GM23338 (cell line): ENCODE measurements at regions not wholly inside any gene's neighbourhood (a gene's known extent, or its start where the extent isn't known, plus 50 kb on each side); places are given as distances from the start of the nearest gene placed in this dataset.

ENCODE experiments used
- ATAC-seq: fragments of 200-7000 bp; cut with Tn5 transposase; 3 replicates; pipeline ENCODE4 v1.9.1; 2020
- DNase-seq: peaks from one replicate; pipeline ENCODE4 v3.0.0-alpha.2; 2015; ENCODE audit warnings: low spot score
- H2AFZ ChIP-seq: fragments of 200-600 bp; sonication (generic); 2 replicates; pipeline ENCODE4 v1.8.0; 2016; ENCODE audit warnings: antibody characterized with exemption, mild to moderate bottlenecking, moderate library complexity
- H3F3A ChIP-seq: fragments of 200-600 bp; sonication (generic); replicated peaks from 2 replicates; pipeline ENCODE4 v1.8.0; 2017; ENCODE audit warnings: antibody characterized with exemption, mixed run types, low read depth
- H3K27ac ChIP-seq: fragments of 200-600 bp; sonication (generic); 2 replicates; pipeline ENCODE4 v1.6.1; 2016; ENCODE audit warnings: low read depth
- H3K27me3 ChIP-seq: fragments of 200-600 bp; sonication (generic); 2 replicates; pipeline ENCODE4 v1.8.0; 2016; ENCODE audit warnings: mild to moderate bottlenecking, mixed run types, moderate library complexity; ENCODE audit not compliant: insufficient read depth
- H3K36me3 ChIP-seq: fragments of 200-600 bp; sonication (generic); 2 replicates; pipeline ENCODE4 v1.8.0; 2016; ENCODE audit warnings: mild to moderate bottlenecking; ENCODE audit not compliant: insufficient read depth
- H3K4me1 ChIP-seq: fragments of 200-600 bp; sonication (generic); 2 replicates; pipeline ENCODE4 v1.8.0; 2016; ENCODE audit warnings: mild to moderate bottlenecking, moderate library complexity; ENCODE audit not compliant: insufficient read depth
- H3K4me2 ChIP-seq: fragments of 200-600 bp; sonication (generic); 2 replicates; pipeline ENCODE4 v1.7.1; 2017; ENCODE audit warnings: mixed run types
- H3K4me3 ChIP-seq: fragments of 200-600 bp; sonication (generic); 2 replicates; pipeline ENCODE4 v1.6.1; 2016; ENCODE audit warnings: mixed run types
- H3K79me2 ChIP-seq: fragments of 200-600 bp; sonication (generic); replicated peaks from 2 replicates; pipeline ENCODE4 v1.8.0; 2017; ENCODE audit warnings: mild to moderate bottlenecking; ENCODE audit not compliant: insufficient read depth
- H3K9me2 ChIP-seq: fragments of 200-600 bp; sonication (generic); 2 replicates; pipeline ENCODE4 v1.8.0; 2017; ENCODE audit not compliant: insufficient read depth
- H4K20me1 ChIP-seq: fragments of 200-600 bp; sonication (generic); replicated peaks from 2 replicates; pipeline ENCODE4 v1.8.0; 2017; ENCODE audit warnings: mild to moderate bottlenecking; ENCODE audit not compliant: insufficient read depth
- H3K27ac Mint-ChIP-seq: 2 replicates; pipeline ENCODE4 v1.8.0; 2020; ENCODE audit warnings: inconsistent platforms, mild to moderate bottlenecking, moderate library complexity, mixed read lengths
- H3K27me3 Mint-ChIP-seq: 3 replicates; pipeline ENCODE4 v1.8.0; 2022; ENCODE audit warnings: low read depth, mild to moderate bottlenecking, moderate library complexity, mixed read lengths, inconsistent platforms; ENCODE audit not compliant: insufficient read depth, poor library complexity
- H3K36me3 Mint-ChIP-seq: 3 replicates; pipeline ENCODE4 v1.8.0; 2021; ENCODE audit warnings: low read depth, mild to moderate bottlenecking, inconsistent platforms, moderate library complexity, mixed read lengths
- H3K4me1 Mint-ChIP-seq: 3 replicates; pipeline ENCODE4 v1.8.0; 2020; ENCODE audit warnings: mild to moderate bottlenecking, inconsistent platforms, mixed read lengths
- H3K4me3 Mint-ChIP-seq: 3 replicates; pipeline ENCODE4 v1.8.0; 2021; ENCODE audit warnings: moderate library complexity, mild to moderate bottlenecking, inconsistent platforms, mixed read lengths
- H3K9me3 Mint-ChIP-seq: 3 replicates; pipeline ENCODE4 v1.8.0; 2020; ENCODE audit warnings: moderate library complexity, mild to moderate bottlenecking, inconsistent platforms, mixed read lengths
- CREB1 ChIP-seq: fragments of 250-450 bp; sonication (Bioruptor Pico); IDR thresholded peaks from 2 replicates; pipeline ENCODE4 v1.5.0; 2020; ENCODE audit warnings: low read depth, mild to moderate bottlenecking, moderate library complexity
- EZH2phosphoT487 ChIP-seq: fragments of 200-600 bp; sonication (generic); IDR thresholded peaks from one replicate; pipeline ENCODE4 v1.8.1; 2018; ENCODE audit warnings: antibody characterized with exemption; ENCODE audit not compliant: unreplicated experiment
- NANOG ChIP-seq: IDR thresholded peaks from 2 replicates; pipeline ENCODE4 v1.6.1; 2016; ENCODE audit warnings: antibody characterized with exemption, borderline replicate concordance
- POLR2AphosphoS5 ChIP-seq: IDR thresholded peaks from 2 replicates; pipeline ENCODE4 v1.6.1; 2016; ENCODE audit warnings: antibody characterized with exemption, low read depth
- STAT1 ChIP-seq: IDR thresholded peaks from one replicate; pipeline ENCODE4 v1.6.1; 2016; ENCODE audit warnings: antibody characterized with exemption; ENCODE audit not compliant: unreplicated experiment
- TF ChIP-seq, protein P1 (sequence below): IDR thresholded peaks from one replicate; pipeline ENCODE4 v1.6.1; 2018; ENCODE audit warnings: antibody characterized with exemption; ENCODE audit not compliant: unreplicated experiment
- TF ChIP-seq, protein P2 (sequence below): IDR thresholded peaks from 2 replicates; pipeline ENCODE4 v1.6.1; 2016; ENCODE audit warnings: antibody characterized with exemption
- TF ChIP-seq, protein P3 (sequence below): fragments of 250-450 bp; sonication (Bioruptor Pico); IDR thresholded peaks from 2 replicates; pipeline ENCODE4 v1.5.0; 2020; ENCODE audit warnings: mild to moderate bottlenecking, moderate library complexity

DNA sequence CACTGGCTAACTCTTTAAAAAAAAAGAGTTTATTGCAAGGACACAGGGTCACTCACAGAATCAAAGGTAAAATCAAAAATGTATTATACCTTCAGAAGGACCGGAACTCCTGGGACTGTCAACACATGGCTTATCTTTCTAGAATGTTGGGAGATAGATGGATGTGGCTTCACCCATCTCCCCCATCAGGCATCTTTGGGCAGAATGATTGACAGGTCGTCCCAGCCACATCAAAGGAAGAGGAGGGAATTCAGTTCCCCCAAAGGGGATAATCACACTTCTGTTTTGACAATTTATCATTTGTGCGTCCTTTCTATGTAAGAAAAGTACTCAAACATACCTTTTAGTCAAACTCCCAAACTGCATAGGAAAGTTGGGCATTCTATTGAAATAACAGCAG, 228.6 kb upstream of the CDH5 start:
- Histone ChIP-seq H3F3A (no peaks in the 10 kb centered on the region), H2AFZ (no peak overlapping the region), H3K36me3 (no peaks in the 10 kb centered on the region), H3K79me2 (no peaks in the 10 kb centered on the region), H4K20me1 (no peaks in the 10 kb centered on the region), H3K27me3 (no peaks in the 10 kb centered on the region), H3K27ac (no peak overlapping the region), H3K4me3 (no peak overlapping the region), H3K4me1 (no peaks in the 10 kb centered on the region), H3K9me2 (no peaks in the 10 kb centered on the region; the same call in 1 of the 2 replicates), H3K4me2 (no peak overlapping the region)
- Mint-ChIP-seq H3K4me1 (peaks cover 10% of the 10 kb centered on the region), H3K36me3 (no peaks in the 10 kb centered on the region), H3K4me3 (no peak overlapping the region), H3K27me3 (peaks cover 2% of the 10 kb centered on the region), H3K27ac (no peak overlapping the region), H3K9me3 (peaks cover 2% of the 10 kb centered on the region; the same call in 2 of the 3 replicates)
- ATAC-seq (no peak), DNase-seq (no peak)
- no peak for TF ChIP-seq STAT1
- TF ChIP-seq CREB1 (CRISPR knock-in tag) = no peak
- TF ChIP-seq NANOG = no peak
- TF ChIP-seq, protein P1, sequence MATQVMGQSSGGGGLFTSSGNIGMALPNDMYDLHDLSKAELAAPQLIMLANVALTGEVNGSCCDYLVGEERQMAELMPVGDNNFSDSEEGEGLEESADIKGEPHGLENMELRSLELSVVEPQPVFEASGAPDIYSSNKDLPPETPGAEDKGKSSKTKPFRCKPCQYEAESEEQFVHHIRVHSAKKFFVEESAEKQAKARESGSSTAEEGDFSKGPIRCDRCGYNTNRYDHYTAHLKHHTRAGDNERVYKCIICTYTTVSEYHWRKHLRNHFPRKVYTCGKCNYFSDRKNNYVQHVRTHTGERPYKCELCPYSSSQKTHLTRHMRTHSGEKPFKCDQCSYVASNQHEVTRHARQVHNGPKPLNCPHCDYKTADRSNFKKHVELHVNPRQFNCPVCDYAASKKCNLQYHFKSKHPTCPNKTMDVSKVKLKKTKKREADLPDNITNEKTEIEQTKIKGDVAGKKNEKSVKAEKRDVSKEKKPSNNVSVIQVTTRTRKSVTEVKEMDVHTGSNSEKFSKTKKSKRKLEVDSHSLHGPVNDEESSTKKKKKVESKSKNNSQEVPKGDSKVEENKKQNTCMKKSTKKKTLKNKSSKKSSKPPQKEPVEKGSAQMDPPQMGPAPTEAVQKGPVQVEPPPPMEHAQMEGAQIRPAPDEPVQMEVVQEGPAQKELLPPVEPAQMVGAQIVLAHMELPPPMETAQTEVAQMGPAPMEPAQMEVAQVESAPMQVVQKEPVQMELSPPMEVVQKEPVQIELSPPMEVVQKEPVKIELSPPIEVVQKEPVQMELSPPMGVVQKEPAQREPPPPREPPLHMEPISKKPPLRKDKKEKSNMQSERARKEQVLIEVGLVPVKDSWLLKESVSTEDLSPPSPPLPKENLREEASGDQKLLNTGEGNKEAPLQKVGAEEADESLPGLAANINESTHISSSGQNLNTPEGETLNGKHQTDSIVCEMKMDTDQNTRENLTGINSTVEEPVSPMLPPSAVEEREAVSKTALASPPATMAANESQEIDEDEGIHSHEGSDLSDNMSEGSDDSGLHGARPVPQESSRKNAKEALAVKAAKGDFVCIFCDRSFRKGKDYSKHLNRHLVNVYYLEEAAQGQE = no peak
- no peak for TF ChIP-seq EZH2phosphoT487
- TF ChIP-seq POLR2AphosphoS5 = no peak
- TF ChIP-seq, protein P2, sequence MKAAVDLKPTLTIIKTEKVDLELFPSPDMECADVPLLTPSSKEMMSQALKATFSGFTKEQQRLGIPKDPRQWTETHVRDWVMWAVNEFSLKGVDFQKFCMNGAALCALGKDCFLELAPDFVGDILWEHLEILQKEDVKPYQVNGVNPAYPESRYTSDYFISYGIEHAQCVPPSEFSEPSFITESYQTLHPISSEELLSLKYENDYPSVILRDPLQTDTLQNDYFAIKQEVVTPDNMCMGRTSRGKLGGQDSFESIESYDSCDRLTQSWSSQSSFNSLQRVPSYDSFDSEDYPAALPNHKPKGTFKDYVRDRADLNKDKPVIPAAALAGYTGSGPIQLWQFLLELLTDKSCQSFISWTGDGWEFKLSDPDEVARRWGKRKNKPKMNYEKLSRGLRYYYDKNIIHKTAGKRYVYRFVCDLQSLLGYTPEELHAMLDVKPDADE = no peak

DNA sequence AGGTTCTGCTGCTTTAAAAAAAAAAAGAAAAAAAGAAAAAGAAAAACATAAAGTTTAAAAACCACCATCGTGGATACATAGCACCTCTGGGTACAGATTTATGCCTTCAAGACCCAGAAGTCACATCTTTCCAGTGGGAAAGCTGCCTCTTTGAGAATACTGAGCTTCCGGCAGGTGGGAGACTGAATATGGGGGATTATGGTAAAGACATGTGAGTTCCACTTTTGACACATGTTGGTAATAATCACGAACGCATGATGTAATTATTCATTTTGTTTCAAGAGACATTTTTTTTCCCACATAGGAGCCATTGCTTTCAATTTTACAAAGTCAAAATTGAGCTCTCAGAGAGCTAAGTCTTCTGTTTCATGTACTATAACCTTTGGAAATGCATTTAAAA, 229.7 kb upstream of the CDH5 start:
- Histone ChIP-seq H3K4me1 (no peaks in the 10 kb centered on the region), H3K36me3 (no peaks in the 10 kb centered on the region), H3K4me2 (no peak overlapping the region), H3K79me2 (no peaks in the 10 kb centered on the region), H2AFZ (no peak overlapping the region), H3K27ac (no peak overlapping the region), H3K9me2 (no peaks in the 10 kb centered on the region; the same call in 1 of the 2 replicates), H4K20me1 (no peaks in the 10 kb centered on the region), H3K4me3 (no peak overlapping the region), H3F3A (no peaks in the 10 kb centered on the region), H3K27me3 (no peaks in the 10 kb centered on the region)
- Mint-ChIP-seq H3K36me3 (no peaks in the 10 kb centered on the region), H3K9me3 (peaks cover 2% of the 10 kb centered on the region; the same call in 2 of the 3 replicates), H3K27ac (no peak overlapping the region), H3K4me1 (peaks cover 10% of the 10 kb centered on the region), H3K4me3 (no peak overlapping the region), H3K27me3 (peaks cover 2% of the 10 kb centered on the region)
- TF ChIP-seq, protein P1 = no peak
- TF ChIP-seq, protein P3, sequence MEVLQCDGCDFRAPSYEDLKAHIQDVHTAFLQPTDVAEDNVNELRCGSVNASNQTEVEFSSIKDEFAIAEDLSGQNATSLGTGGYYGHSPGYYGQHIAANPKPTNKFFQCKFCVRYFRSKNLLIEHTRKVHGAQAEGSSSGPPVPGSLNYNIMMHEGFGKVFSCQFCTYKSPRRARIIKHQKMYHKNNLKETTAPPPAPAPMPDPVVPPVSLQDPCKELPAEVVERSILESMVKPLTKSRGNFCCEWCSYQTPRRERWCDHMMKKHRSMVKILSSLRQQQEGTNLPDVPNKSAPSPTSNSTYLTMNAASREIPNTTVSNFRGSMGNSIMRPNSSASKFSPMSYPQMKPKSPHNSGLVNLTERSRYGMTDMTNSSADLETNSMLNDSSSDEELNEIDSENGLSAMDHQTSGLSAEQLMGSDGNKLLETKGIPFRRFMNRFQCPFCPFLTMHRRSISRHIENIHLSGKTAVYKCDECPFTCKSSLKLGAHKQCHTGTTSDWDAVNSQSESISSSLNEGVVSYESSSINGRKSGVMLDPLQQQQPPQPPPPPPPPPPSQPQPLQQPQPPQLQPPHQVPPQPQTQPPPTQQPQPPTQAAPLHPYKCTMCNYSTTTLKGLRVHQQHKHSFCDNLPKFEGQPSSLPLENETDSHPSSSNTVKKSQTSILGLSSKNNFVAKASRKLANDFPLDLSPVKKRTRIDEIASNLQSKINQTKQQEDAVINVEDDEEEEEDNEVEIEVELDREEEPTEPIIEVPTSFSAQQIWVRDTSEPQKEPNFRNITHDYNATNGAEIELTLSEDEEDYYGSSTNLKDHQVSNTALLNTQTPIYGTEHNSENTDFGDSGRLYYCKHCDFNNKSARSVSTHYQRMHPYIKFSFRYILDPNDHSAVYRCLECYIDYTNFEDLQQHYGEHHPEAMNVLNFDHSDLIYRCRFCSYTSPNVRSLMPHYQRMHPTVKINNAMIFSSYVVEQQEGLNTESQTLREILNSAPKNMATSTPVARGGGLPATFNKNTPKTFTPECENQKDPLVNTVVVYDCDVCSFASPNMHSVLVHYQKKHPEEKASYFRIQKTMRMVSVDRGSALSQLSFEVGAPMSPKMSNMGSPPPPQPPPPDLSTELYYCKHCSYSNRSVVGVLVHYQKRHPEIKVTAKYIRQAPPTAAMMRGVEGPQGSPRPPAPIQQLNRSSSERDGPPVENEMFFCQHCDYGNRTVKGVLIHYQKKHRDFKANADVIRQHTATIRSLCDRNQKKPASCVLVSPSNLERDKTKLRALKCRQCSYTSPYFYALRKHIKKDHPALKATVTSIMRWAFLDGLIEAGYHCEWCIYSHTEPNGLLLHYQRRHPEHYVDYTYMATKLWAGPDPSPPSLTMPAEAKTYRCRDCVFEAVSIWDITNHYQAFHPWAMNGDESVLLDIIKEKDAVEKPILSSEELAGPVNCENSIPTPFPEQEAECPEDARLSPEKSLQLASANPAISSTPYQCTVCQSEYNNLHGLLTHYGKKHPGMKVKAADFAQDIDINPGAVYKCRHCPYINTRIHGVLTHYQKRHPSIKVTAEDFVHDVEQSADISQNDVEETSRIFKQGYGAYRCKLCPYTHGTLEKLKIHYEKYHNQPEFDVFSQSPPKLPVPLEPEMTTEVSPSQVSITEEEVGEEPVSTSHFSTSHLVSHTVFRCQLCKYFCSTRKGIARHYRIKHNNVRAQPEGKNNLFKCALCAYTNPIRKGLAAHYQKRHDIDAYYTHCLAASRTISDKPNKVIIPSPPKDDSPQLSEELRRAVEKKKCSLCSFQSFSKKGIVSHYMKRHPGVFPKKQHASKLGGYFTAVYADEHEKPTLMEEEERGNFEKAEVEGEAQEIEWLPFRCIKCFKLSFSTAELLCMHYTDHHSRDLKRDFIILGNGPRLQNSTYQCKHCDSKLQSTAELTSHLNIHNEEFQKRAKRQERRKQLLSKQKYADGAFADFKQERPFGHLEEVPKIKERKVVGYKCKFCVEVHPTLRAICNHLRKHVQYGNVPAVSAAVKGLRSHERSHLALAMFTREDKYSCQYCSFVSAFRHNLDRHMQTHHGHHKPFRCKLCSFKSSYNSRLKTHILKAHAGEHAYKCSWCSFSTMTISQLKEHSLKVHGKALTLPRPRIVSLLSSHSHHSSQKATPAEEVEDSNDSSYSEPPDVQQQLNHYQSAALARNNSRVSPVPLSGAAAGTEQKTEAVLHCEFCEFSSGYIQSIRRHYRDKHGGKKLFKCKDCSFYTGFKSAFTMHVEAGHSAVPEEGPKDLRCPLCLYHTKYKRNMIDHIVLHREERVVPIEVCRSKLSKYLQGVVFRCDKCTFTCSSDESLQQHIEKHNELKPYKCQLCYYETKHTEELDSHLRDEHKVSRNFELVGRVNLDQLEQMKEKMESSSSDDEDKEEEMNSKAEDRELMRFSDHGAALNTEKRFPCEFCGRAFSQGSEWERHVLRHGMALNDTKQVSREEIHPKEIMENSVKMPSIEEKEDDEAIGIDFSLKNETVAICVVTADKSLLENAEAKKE (CRISPR knock-in tag) = no peak
- ATAC-seq (no peak), DNase-seq (no peak)
